ENCODE measurements at regions not wholly inside any gene's neighbourhood (a gene's known extent, or its start where the extent isn't known, plus 50 kb on each side); places are given as distances from the start of the nearest gene placed in this dataset.

GRCh38 chr5:27832886-27833285 lies 794.5 kb upstream of the CDH9 start:
- TF ChIP-seq CTCF (IDR thresholded peaks at IDR 0.05) = no peak
- TF ChIP-seq POLR2A (IDR thresholded peaks at IDR 0.05) = no peak
- TF ChIP-seq POLR2AphosphoS5 (IDR thresholded peaks at IDR 0.05) = no peak
